PC-9 (cell line): ENCODE measurements at regions not wholly inside any gene's neighbourhood (a gene's known extent, or its start where the extent isn't known, plus 50 kb on each side); places are given as distances from the start of the nearest gene placed in this dataset.

ENCODE experiments used
- BruUV-seq: library from RNA; stranded (reverse); fragments of 400-500 nt; replicated peaks from 2 replicates; lab custom pipeline; 2021; lab: Mats Ljungman, UMichigan
- CTCF ChIA-PET: fragments of 300-600 bp; sonication (Branson Sonifier 250); formaldehyde crosslinking; loops from one replicate; lab custom pipeline; 2022; ENCODE audit warnings: antibody characterized with exemption; lab: Charles Lee
- POLR2A ChIA-PET: fragments of 300-600 bp; sonication (Branson Sonifier 250); formaldehyde crosslinking; loops from one replicate; lab custom pipeline; 2022; ENCODE audit warnings: antibody characterized with exemption; ENCODE audit not compliant: unreplicated experiment; lab: Charles Lee
- DNase-seq, 2 experiments: peaks; one replicate each; pipeline versions ENCODE4 v3.0.0 to v3.0.0-alpha.2; 2015 to 2022; ENCODE audit warnings: mixed read lengths in 1 of 2
- H2AFZ ChIP-seq: fragments of 200-600 bp; sonication (generic); 2 replicates; pipeline ENCODE4 v1.8.1; 2017; ENCODE audit warnings: antibody characterized with exemption
- H3F3A ChIP-seq: fragments of 200-600 bp; sonication (generic); 2 replicates; pipeline ENCODE4 v1.8.1; 2017; ENCODE audit warnings: antibody characterized with exemption, mild to moderate bottlenecking, low read depth; ENCODE audit not compliant: insufficient read depth
- H3K27ac ChIP-seq: fragments of 200-600 bp; sonication (generic); 2 replicates; pipeline ENCODE4 v1.6.1; 2016; ENCODE audit warnings: mixed run types
- H3K27me3 ChIP-seq: fragments of 200-600 bp; sonication (generic); 2 replicates; pipeline ENCODE4 v1.6.1; 2016; ENCODE audit warnings: low read depth, mixed run types; ENCODE audit not compliant: insufficient read depth
- H3K36me3 ChIP-seq: fragments of 200-600 bp; sonication (generic); 2 replicates; pipeline ENCODE4 v1.6.1; 2016; ENCODE audit warnings: low read depth, mixed run types
- H3K4me1 ChIP-seq: fragments of 200-600 bp; sonication (generic); replicated peaks from 2 replicates; pipeline ENCODE4 v1.6.1; 2016; ENCODE audit warnings: mixed run types; ENCODE audit not compliant: insufficient read depth
- H3K4me2 ChIP-seq: fragments of 200-600 bp; sonication (generic); 2 replicates; pipeline ENCODE4 v1.6.1; 2017; ENCODE audit warnings: mixed run types
- H3K4me3 ChIP-seq: fragments of 200-600 bp; sonication (generic); 2 replicates; pipeline ENCODE4 v1.6.1; 2016; ENCODE audit warnings: mixed run types
- H3K79me2 ChIP-seq: fragments of 200-600 bp; sonication (generic); 2 replicates; pipeline ENCODE4 v1.6.1; 2017; ENCODE audit warnings: low read depth, mixed run types
- H3K9me2 ChIP-seq: fragments of 200-600 bp; sonication (generic); 2 replicates; pipeline ENCODE4 v1.8.1; 2017; ENCODE audit warnings: mild to moderate bottlenecking; ENCODE audit not compliant: insufficient read depth
- H3K9me3 ChIP-seq: fragments of 200-600 bp; sonication (generic); 2 replicates; pipeline ENCODE4 v1.8.1; 2016; ENCODE audit warnings: low read depth; ENCODE audit not compliant: insufficient read depth
- H4K20me1 ChIP-seq: fragments of 200-600 bp; sonication (generic); 2 replicates; pipeline ENCODE4 v1.8.1; 2017; ENCODE audit not compliant: insufficient read depth
- CTCF ChIP-seq: fragments of 200-600 bp; sonication (generic); conservative IDR thresholded peaks from 2 replicates; pipeline ENCODE4 v1.6.1; 2017; ENCODE audit warnings: mixed run types, antibody characterized with exemption, mild to moderate bottlenecking, moderate library complexity
- EZH2 ChIP-seq: fragments of 200-600 bp; sonication (generic); IDR thresholded peaks from 2 replicates; pipeline ENCODE4 v1.8.0; 2017; ENCODE audit warnings: antibody characterized with exemption, low read depth
- intact Hi-C: fragments of 100-400 bp; cut with micrococcal nuclease; formaldehyde crosslinking; loops from one replicate; pipeline ENCODE4 v1.10.0; 2022; ENCODE audit not compliant: unreplicated experiment

GRCh38 chr13:109883181-109884180, 97.1 kb upstream of the IRS2 start:
- no peak overlapping the region for H2AFZ ChIP-seq
- TF ChIP-seq EZH2 (no peak), CTCF (no peak)
- intact Hi-C loops = no loop called here
- H3K79me2 ChIP-seq = no peaks in the 10 kb centered on the region
- BruUV-seq = no TSS peak
- no peak for DNase-seq
- H3K27me3 ChIP-seq = no peaks in the 10 kb centered on the region
- POLR2A ChIA-PET = interaction anchor here (0.5 kb wide), 1 partner anchor 41 kb away, joined by 5 read pairs; no protein-coding TSS in a partner anchor
- no peak overlapping the region for H3K27ac ChIP-seq
- no peaks in the 10 kb centered on the region; the same call in 1 of the 2 replicates for H3K9me3 ChIP-seq
- no peak overlapping the region for H3K4me3 ChIP-seq
- no peaks in the 10 kb centered on the region for H3K4me1 ChIP-seq
- no peaks in the 10 kb centered on the region for H3K36me3 ChIP-seq
- CTCF ChIA-PET = no interaction called here
- H3F3A ChIP-seq = no peaks in the 10 kb centered on the region
- H4K20me1 ChIP-seq = no peaks in the 10 kb centered on the region
- H3K9me2 ChIP-seq = no peaks in the 10 kb centered on the region
- no peak overlapping the region for H3K4me2 ChIP-seq

GRCh38 chr13:109881961-109882558, 95.7 kb upstream of the IRS2 start:
- H3K9me2 ChIP-seq = no peaks in the 10 kb centered on the region
- H3K4me3 ChIP-seq = no peak overlapping the region
- H3F3A ChIP-seq = peaks cover 4% of the 10 kb centered on the region
- H3K79me2 ChIP-seq = no peaks in the 10 kb centered on the region
- intact Hi-C loops = no loop called here
- H3K4me2 ChIP-seq = no peak overlapping the region
- H3K36me3 ChIP-seq = no peaks in the 10 kb centered on the region
- no peak for DNase-seq
- no peak overlapping the region for H3K27ac ChIP-seq
- H3K4me1 ChIP-seq = peaks cover 4% of the 10 kb centered on the region; the same call in 1 of the 2 replicates
- no TSS peak for BruUV-seq
- CTCF ChIA-PET = no interaction called here
- no peaks in the 10 kb centered on the region for H4K20me1 ChIP-seq
- TF ChIP-seq CTCF (no peak), EZH2 (no peak)
- no peaks in the 10 kb centered on the region; the same call in 1 of the 2 replicates for H3K9me3 ChIP-seq
- no peaks in the 10 kb centered on the region for H3K27me3 ChIP-seq
- H2AFZ ChIP-seq = no peak overlapping the region
- POLR2A ChIA-PET = interaction anchor here (0.6 kb wide), 1 partner anchor 169 kb away, joined by 7 read pairs; no protein-coding TSS in a partner anchor

GRCh38 chr13:109881347-109881725, 95.0 kb upstream of the IRS2 start:
- no peak overlapping the region for H2AFZ ChIP-seq
- H4K20me1 ChIP-seq = no peaks in the 10 kb centered on the region
- no peaks in the 10 kb centered on the region for H3K36me3 ChIP-seq
- no peak for DNase-seq
- no peak overlapping the region for H3K27ac ChIP-seq
- TF ChIP-seq CTCF = no peak
- no peaks in the 10 kb centered on the region for H3K9me2 ChIP-seq
- POLR2A ChIA-PET = interaction anchor here (0.6 kb wide), 1 partner anchor 168 kb away, joined by 7 read pairs; no protein-coding TSS in a partner anchor
- no peaks in the 10 kb centered on the region for H3K79me2 ChIP-seq
- H3K9me3 ChIP-seq = no peaks in the 10 kb centered on the region; the same call in 1 of the 2 replicates
- no peaks in the 10 kb centered on the region for H3K27me3 ChIP-seq
- CTCF ChIA-PET = no interaction called here
- H3K4me3 ChIP-seq = no peak overlapping the region
- peaks cover 11% of the 10 kb centered on the region for H3K4me1 ChIP-seq
- intact Hi-C loops = no loop called here
- peaks cover 10% of the 10 kb centered on the region for H3F3A ChIP-seq
- no peak overlapping the region for H3K4me2 ChIP-seq
- BruUV-seq = no TSS peak
